ENCODE measurements at regions not wholly inside any gene's neighbourhood (a gene's known extent, or its start where the extent isn't known, plus 50 kb on each side); places are given as distances from the start of the nearest gene placed in this dataset.

DNA sequence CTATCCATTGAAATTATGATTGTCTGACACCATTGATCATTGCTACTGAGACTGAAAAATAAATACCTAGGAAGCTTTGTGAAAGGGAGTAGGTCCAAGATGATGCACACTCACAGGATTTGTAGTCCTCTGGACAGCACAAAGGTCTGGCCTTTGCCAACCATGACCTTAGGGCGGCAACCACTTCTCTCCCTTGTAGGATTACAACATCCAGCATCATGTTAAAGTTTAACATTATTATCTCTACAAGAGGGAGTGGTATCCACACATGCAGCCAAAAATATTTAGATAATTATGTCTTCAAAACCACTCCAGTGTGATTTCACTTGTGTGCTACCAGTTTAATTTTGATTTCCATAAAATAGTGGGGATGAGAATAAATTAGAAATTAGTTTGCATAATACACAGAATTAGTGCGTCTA lies 51.1 kb upstream of the NHSL1 start:
- H3K36me3 Mint-ChIP-seq, result no peaks in the 10 kb centered on the region
- H3K27ac Mint-ChIP-seq, result no peak overlapping the region
- DNase-seq (ENCODE audit: low spot score in 2 of 2) (no peak), ATAC-seq (no peak)
- no peaks in the 10 kb centered on the region for H3K9me3 Mint-ChIP-seq

DNA sequence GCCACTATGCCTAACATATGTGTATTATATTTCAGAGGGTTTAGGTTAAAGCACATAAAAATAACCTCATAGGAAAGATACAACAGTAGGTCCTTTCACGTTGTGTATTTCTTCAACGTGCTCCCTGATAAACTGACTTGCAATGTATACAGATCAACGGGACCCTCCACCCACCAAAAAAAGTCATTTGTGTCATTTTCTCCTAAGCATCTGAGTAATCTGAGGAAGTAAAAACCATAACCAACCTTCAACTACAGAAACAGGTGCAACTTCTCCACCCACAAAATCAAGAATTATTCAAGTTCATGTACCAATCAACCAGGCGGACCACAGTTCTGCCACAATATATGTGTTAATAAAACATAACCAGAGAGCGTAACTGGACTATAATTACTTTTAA lies 54.9 kb upstream of the NHSL1 start:
- peak in 1 of 2 donors; percentile 38 for ATAC-seq
- no peak for DNase-seq (ENCODE audit: low spot score in 2 of 2)
- no peak overlapping the region for H3K27ac Mint-ChIP-seq
- H3K9me3 Mint-ChIP-seq, result no peaks in the 10 kb centered on the region
- H3K36me3 Mint-ChIP-seq, result no peaks in the 10 kb centered on the region

DNA sequence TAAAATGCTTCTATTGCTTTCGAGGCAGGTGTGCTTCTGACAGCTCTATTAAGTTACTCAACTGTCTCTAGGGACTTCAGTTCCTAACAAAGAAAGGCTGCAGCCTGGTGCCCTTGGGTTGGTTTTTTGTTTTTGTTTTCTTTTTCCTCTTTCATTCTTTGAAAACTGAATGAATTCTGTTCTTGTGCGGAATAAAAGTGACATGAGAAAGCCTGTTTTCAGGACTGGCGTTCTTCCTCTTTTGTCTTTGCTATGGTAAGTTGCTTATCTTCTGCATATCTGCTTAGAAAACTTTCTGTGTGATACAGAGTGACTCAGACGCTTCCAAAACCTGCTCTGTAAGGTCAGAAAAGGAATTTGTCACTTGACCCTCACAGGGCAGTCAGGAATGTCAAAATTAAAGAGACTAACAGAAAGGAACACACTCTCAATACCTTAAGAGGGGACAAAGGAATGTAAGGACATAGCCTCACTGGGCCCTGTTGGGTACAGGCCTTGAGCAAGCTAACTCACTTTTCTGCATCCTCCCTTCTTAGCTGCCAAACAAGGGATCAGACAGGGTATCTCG lies 56.2 kb upstream of the NHSL1 start:
- Mint-ChIP-seq H3K27ac (no peak overlapping the region), H3K9me3 (no peaks in the 10 kb centered on the region), H3K36me3 (no peaks in the 10 kb centered on the region)
- no peak for DNase-seq (ENCODE audit: low spot score in 2 of 2)
- no peak for ATAC-seq

DNA sequence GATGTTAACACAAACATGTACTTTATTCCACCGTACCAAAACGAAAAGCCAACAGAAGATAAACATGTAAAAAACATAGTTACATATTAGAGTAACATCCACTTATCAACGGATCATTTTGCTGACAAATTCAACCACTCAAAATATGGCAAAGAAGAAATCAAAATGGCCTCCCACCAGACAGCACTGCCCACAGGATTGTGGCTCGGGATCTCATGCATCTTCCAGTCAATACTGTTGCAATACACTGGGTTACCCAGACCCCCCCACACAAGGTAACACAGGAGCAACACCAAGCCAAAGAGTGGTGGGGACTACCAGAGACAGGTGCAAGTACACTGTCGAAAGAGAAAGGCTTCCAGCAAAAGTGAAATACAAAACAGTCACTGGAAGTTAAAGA lies 57.9 kb upstream of the NHSL1 start:
- ATAC-seq (no peak), DNase-seq (ENCODE audit: low spot score in 2 of 2) (no peak)
- Mint-ChIP-seq H3K36me3 (no peaks in the 10 kb centered on the region), H3K27ac (no peak overlapping the region), H3K9me3 (no peaks in the 10 kb centered on the region)

DNA sequence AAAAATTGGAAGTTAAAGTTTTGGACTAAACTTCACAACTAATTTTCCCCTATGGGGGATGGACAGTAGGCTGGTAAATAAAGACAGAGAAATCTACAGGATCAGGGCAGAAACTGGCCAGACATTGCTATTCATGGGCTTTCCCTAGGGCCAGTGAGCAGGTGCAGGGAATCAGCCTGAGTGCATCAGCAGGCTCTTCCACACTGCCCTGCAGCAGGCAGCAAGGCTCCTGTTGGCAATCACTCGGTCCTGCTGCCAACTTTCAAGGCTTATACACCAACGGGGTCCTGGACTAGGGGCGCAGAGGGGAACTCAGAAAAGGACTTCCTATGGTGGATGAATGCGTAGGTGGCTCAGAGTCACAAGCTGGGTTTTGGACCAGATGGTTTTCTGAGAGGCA lies 59.8 kb upstream of the NHSL1 start:
- ATAC-seq, result no peak
- H3K27ac Mint-ChIP-seq, result no peak overlapping the region
- H3K36me3 Mint-ChIP-seq, result no peaks in the 10 kb centered on the region
- no peaks in the 10 kb centered on the region for H3K9me3 Mint-ChIP-seq
- DNase-seq (ENCODE audit: low spot score in 2 of 2), result no peak

DNA sequence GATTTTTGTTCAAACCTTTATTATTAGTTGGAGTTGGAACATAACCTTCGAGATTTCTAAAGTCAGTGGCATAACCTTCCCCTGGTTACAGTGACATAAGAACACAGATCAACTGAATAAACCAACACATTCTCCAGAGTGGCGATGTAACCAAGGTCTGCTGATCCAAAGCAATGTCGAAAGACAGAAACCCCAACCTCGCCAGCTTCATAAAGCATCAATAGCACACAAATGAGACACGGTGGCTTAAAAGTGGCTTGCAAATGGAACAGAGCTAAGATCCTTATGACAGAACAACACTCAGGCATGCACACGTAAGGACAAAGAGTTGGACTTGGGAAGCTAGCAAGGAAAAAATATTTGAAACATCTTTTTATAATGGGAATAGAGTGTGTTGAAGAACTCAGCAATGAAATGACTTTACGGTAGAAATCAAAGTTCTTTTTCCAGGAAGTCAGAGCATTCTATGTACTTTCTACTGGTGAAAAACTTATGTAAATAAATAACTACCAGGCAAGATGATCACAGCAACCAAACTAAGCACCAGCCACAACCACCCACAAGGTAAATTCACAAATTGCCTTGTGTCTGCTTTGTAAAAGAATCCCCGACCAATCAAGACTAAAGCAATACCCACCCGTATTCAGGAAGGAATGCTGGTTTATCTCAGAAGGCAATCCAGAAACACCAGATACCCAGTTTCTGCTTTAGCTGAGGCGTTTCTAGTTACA lies 61.0 kb upstream of the NHSL1 start:
- Mint-ChIP-seq H3K27ac (no peak overlapping the region), H3K9me3 (no peaks in the 10 kb centered on the region), H3K36me3 (no peaks in the 10 kb centered on the region)
- no peak for ATAC-seq
- DNase-seq (ENCODE audit: low spot score in 2 of 2), result no peak

DNA sequence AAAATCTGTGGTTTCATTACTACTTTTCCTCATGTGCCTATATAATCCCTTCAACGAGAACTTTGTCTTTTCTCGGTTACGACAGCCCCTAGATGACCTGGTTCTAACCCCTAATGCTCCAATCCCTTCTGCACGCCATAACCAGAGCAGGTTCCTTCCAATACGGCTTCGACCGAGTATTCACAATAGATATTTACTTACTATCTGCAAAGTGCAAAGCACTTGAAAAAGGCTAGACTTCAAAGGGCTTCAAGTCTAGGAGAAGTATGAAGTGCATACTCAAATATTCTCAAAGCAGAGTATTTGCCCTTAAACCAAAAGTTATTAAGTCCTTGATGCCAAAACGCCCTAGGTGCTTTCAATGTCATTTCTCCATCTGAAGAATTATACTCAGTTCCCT lies 63.4 kb upstream of the NHSL1 start:
- H3K36me3 Mint-ChIP-seq, result no peaks in the 10 kb centered on the region
- ATAC-seq, result no peak
- no peak overlapping the region for H3K27ac Mint-ChIP-seq
- H3K9me3 Mint-ChIP-seq, result no peaks in the 10 kb centered on the region
- no peak for DNase-seq (ENCODE audit: low spot score in 2 of 2)

DNA sequence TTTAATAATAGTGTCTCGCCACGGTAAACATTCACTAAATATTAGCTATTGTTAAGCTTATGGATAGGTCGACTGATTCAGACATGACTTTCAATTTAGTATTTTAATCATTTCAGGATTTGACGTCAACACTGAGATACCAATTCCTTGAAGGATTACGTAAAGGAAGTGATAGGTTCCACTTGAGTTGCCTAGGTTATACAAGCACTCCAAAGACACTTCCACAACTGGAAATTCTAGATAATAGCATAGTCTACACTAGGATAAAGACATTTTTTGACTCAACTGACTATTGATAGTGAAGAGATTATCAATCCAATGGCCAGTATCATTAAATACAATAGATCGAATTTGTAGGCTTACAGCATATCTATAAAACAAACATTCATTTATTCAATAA lies 63.9 kb upstream of the NHSL1 start:
- no peak for DNase-seq (ENCODE audit: low spot score in 2 of 2)
- no peaks in the 10 kb centered on the region for H3K36me3 Mint-ChIP-seq
- ATAC-seq, result no peak

DNA sequence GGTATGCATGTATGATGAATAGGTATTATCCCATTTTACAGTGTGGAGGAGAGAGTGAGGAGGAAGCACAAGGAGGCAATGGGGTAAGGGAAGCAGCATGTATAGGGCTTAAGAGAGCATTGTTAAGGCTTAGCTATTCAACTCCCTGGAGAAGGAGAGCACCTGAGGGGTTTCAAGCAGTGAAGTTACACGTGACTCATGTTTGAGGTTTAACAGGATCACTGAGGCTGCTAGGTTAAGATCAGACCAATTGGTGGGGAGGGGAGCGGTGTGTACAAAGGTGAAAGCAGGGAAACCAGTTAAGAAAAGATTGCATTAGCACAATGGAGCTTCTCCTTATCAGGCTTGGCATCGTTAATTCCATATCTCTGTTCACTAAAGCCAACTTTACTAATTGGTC lies 64.4 kb upstream of the NHSL1 start:
- Mint-ChIP-seq H3K9me3 (no peaks in the 10 kb centered on the region), H3K27ac (no peak overlapping the region), H3K36me3 (no peaks in the 10 kb centered on the region)
- DNase-seq (ENCODE audit: low spot score in 2 of 2) (no peak), ATAC-seq (no peak)

More for the DNA sequence above, 63.9 kb upstream of the NHSL1 start:
- Mint-ChIP-seq H3K27ac (no peak overlapping the region), H3K9me3 (no peaks in the 10 kb centered on the region)

DNA sequence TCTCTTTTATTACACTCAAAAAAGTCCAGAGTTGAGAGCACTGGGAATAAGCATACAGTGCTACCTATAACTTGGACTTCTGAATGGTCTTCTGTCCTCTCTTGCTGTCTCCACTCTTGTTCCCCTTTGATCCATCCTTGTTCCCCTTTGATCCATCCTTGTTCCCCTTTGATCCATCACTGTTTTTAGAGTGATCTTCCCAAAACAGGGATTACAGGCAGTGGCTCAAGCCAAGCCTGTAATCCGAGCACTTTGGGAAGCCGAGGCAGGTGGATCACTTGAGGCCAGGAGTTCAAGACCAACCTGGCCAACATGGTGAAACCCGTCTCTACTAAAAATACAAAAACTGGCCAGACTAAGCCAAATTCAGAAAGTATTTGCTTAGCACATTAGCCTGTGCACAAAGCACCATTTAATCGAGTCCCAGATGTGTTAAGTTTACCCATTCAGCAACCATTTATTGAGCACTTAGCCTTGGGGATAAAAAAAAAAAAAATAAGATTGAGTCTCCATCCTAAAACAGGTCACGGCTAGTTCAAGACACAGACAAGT lies 65.0 kb upstream of the NHSL1 start:
- DNase-seq (ENCODE audit: low spot score in 2 of 2) (no peak), ATAC-seq (no peak)
- H3K36me3 Mint-ChIP-seq, result no peaks in the 10 kb centered on the region
- no peak overlapping the region for H3K27ac Mint-ChIP-seq
- H3K9me3 Mint-ChIP-seq, result no peaks in the 10 kb centered on the region

DNA sequence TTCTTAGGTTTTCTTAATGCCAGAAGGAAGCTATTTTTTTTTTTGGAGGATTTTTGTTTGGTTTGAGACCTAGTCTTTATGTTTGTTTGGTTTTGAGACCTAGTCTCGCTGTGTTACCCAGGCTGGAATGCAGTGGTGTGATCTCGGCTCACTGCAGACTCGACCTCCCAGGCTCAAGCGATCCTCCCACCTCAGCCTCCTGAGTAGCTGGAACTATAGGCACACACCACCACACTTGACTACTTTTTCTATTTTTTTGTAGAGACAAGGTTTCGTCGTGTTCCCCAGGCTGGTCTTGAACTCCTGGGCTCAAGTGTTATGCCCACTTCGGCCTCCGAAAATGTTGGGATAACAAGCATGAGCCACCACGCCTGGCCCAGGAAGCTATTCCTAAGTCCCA lies 67.8 kb upstream of the NHSL1 start:
- Mint-ChIP-seq H3K36me3 (no peaks in the 10 kb centered on the region), H3K9me3 (no peaks in the 10 kb centered on the region), H3K27ac (no peak overlapping the region)
- ATAC-seq (no peak), DNase-seq (ENCODE audit: low spot score in 2 of 2) (no peak)

DNA sequence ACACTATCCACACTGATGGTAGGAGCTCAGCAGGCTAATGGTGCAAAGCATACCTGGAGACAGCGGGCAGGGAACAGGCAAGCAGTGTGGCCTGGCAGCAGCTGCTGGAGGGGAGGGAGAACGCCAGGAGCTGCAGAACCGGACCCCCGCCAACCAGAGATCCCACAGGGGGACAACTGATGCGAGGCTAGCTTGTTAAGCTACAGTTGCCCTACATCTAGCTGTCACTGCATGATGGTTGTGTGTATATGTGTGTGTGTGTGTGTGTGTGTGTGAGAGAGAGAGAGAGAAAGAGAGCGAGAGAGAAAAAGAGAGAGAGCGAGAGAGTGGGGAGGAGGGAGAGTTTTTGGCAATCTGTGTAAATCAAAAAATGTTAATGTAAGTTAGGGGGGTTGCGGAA lies 69.7 kb upstream of the NHSL1 start:
- ATAC-seq (no peak), DNase-seq (ENCODE audit: low spot score in 2 of 2) (no peak)
- Mint-ChIP-seq H3K27ac (no peak overlapping the region), H3K9me3 (no peaks in the 10 kb centered on the region), H3K36me3 (no peaks in the 10 kb centered on the region)

DNA sequence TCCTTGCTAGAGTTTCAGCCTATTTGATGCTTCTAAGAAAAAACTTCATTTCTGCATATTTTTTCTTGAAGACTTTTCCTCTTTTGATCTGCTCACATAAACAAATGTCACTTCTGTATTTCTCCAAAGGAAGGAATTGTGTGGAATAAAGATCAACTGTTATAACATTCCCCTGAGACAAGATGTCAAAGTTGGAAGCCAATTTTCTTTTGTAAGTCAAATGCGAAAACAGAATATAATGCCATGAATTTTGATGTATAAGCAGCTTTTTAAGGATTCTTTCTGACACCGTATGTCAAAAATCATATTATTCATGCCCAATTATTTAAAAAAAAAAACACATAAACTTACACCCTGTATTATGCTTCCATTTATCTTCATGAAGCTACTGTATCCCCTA lies 70.3 kb upstream of the NHSL1 start:
- DNase-seq (ENCODE audit: low spot score in 2 of 2) (no peak), ATAC-seq (no peak)

DNA sequence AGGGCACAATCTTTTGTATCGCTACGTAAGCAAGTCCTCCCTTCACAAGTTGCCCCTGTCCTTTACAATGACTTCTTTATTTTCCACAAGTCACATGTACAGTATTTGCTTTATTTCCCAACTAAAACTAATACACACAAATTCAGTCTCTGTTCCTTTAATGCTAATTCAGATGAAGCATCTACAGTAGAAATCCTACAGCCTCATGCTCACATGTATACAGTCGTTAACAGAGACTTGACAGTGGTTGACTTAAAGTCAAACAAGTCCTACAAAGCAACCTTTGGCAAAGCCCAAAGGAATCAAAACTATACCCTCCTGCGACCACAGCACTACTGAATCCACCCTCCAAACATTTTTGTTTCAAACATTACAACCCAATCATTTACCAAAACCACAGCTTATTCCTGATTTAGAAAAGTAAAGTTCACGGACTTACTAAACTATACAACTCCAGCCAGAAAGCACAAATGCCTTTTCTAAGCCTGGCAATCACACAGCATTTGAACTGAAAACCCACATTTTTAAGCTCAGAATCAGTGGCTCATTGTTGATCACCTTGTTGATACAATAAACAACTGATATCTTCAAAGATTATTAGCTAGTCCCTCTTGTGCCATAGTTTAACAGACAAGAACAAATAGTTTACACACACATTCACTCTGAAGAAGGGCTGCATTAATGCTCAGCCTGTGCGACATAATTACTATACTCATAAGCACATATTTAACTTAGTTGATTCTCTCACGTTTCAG lies 70.9 kb upstream of the NHSL1 start:
- no peaks in the 10 kb centered on the region for H3K9me3 Mint-ChIP-seq
- no peak overlapping the region for H3K27ac Mint-ChIP-seq
- DNase-seq (ENCODE audit: low spot score in 2 of 2) (no peak), ATAC-seq (no peak)
- H3K36me3 Mint-ChIP-seq, result no peaks in the 10 kb centered on the region

More for the DNA sequence above, 70.3 kb upstream of the NHSL1 start:
- no peak overlapping the region for H3K27ac Mint-ChIP-seq
- H3K36me3 Mint-ChIP-seq, result no peaks in the 10 kb centered on the region
- no peaks in the 10 kb centered on the region for H3K9me3 Mint-ChIP-seq

DNA sequence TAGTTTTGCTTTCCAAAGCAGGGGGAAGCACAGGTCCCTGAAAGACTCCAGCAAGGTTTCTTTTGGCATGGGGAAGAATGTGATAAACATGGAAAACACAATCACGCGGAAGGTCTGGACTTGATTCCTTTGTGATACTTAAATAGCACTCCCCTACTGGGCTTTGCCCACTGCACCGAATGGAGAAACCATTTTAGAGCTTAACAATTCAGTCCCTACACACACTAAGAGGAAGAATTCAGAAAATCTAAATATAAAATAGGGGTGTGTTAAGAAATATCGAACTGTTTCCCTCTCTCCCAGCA lies 71.4 kb upstream of the NHSL1 start:
- no peaks in the 10 kb centered on the region for H3K36me3 Mint-ChIP-seq
- no peak overlapping the region for H3K27ac Mint-ChIP-seq
- no peak for ATAC-seq
- H3K9me3 Mint-ChIP-seq, result no peaks in the 10 kb centered on the region
- no peak for DNase-seq (ENCODE audit: low spot score in 2 of 2)

DNA sequence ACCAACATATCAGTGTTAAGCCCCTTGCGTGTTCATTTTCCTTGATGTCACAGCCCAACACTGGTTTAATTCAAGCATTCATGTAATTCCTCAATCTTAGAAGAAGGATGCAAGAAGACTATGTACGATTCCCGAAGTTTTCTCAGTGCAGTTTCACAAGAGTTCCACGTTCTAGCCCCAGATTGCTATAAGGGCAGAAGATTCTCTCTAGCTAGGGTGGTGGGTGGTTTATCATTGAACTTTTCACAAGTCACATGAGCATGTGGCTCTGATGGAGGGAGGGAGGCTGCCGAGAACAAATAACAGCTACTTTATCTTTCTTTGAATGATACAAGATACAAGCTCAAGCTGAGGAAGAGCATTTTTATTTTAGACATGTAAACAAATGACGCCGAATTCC lies 71.9 kb upstream of the NHSL1 start:
- Mint-ChIP-seq H3K9me3 (no peaks in the 10 kb centered on the region), H3K36me3 (no peaks in the 10 kb centered on the region), H3K27ac (no peak overlapping the region)
- no peak for ATAC-seq
- no peak for DNase-seq (ENCODE audit: low spot score in 2 of 2)

DNA sequence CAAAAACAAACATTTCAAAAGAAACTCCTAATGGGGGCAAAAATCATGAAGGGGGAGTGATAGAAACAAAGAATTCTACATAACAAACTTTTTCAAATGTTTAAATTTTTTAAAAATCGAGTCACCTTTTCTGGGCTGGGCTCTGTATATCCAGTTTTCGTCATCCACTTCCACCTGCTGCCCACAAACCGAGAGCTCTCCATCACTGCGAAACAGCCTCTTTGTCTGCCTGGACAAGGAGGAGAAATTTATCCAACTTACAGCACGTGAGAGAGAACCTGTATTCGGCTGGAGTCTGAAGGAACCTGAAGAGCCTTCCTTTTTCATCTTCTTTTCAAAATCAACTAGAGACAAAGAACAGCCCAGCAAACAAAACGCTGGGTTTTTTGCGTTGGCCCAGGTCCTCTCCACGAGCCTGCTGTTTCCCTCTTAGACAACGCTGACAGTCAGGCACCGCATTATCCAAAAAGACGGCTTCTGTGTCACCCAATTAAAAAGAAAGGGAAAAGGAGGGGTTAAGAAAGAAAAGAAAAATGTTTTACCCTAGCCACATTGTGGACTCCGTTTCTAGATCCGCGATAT lies 72.4 kb upstream of the NHSL1 start:
- Mint-ChIP-seq H3K36me3 (no peaks in the 10 kb centered on the region), H3K9me3 (no peaks in the 10 kb centered on the region), H3K27ac (no peak overlapping the region)
- DNase-seq (ENCODE audit: low spot score in 2 of 2), result no peak
- no peak for ATAC-seq
